NCI-H1105 (cell line): ENCODE measurements at regions not wholly inside any gene's neighbourhood (a gene's known extent, or its start where the extent isn't known, plus 50 kb on each side); places are given as distances from the start of the nearest gene placed in this dataset.

ENCODE experiments used
- DNase-seq: peaks from one replicate; lab custom pipeline; 2025; lab: John Stamatoyannopoulos, UW

DNA sequence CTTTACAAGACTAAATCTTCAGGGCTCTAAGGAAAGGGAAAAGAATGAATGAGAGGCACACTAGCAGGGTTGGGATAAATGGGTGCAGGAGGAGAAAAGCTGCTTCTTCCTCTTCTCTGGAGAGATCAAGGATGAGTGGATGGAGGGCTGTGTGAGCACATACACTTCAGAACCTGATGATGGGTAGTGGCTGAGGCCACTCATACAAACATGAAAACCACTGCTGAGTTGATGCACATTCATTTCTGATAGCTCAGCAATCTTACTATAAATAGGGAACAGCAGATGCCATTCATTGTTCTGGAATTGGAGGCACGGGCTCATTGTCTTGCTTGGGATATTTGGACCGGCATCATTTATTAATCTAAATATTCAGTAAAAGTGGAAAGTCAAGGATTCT is 152.4 kb upstream of the KCTD1 start:
- no peak for DNase-seq

DNA sequence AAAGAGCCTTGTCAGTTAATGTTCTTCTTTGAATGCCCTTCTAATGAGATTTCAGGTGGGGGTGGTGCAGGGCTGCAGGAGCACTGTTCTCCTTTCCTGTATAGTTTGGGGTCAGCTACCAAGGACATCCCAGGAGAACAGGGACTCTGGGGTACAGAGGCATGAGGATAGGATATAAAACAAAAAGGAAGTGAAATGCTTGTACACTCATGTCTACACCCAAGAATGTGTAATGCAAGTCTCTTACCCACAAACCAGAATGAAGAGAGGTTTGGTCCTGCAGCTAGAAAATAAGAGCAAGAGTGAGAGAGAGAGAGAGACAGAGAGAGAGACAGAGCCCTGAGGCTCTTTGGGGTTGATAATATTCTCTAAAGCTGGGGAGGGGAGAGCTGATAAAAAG is 151.8 kb upstream of the KCTD1 start:
- DNase-seq: no peak

DNA sequence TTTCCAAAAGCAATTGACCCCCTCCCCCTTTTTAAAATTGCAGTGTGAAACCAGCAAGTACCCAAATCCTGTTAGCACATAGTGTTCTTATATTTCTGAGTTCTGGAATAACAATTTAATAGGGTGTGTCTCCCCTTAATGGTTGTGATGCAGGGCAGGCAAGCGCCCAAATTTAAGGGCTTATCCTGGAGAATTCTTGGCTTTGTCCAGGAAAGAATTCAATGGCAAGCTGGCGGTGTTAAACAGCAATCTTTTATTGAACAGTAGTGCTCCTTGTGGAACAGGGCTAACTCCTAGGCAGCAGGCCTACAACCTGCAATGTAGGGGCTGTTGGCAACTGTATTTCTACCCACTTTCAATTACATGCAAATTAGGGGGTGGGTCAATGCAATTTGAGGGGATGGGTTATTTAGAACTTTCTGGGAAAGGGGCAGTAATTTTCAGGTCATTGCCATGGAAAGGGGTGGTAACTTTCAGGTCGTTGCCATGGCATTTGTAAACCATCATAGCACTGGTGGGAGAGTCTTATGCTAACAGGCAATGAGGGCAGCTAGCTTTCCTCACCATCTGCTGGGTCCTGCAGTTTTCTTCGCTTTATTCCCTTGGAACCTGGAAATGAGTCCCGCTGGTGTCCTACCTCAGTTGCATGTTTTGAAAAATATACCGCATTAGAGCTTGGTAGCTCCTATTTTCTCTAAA is 149.0 kb upstream of the KCTD1 start:
- DNase-seq: no peak

DNA sequence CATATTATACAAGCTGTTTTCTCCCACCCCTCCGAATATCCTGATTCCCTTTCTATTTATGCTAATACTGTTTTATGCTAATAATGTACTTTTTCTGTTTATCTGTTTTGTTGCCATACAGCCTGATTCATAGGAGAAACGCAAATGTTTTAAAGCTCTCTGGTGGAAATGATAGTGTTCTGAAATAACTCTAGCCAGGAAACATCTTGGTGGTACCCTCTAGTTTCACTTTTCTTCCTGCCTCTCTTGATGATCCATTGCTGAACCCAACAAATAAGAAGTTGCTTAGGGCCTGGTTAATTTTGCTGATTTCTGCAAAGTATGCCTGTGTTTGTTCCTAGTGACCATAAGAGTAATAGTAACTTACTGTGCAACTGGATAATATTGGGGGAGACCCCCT is 148.4 kb upstream of the KCTD1 start:
- no peak for DNase-seq

DNA sequence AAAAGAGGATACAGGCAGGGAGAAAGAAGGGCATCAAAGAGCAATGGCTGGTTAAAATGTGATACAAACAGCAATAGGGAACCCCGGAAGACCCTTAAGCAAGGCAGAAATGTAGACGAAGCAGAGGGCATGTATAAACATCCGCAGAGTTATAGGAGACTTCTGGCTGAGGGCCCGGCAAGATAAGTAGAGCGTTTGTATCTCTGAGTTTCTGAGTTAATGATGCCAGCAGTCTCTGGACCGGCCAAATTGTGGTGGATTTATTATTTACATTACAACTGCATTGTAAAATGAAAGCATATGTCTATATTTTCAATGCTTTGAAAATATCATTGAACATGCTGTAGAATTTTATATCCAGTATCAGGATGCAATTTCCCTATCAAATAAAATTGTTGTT is 148.0 kb upstream of the KCTD1 start:
- DNase-seq: no peak

DNA sequence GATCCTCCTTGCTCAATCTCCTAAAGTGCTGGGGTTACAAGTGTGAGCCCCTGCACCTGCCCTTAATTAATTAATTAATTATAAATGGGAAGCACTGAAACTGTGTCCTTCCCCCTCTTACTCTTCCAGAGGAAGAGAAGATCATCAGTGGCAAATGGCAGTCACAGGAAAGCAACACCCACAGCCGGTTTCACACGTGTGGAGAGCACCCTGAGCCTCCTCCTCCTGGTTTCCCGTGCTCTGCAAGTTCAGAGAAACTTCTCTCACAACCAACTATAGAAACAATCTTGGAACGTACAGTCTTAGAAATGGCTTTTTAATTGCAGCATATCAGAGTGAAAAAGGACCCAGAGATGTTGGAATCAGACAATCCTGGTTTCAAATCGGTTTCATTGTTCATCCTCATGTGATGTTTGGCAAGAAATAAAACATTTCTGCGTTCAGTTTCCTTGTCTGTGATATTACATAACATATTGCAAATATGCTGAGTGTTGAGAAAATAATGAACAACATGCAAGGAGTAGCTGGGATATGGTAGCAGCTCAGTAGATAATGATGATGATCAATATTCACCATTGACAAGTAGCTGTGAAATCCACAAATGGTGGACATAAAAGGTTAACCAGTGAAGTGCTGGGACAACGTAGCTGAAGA is 141.0 kb upstream of the KCTD1 start:
- no peak for DNase-seq

DNA sequence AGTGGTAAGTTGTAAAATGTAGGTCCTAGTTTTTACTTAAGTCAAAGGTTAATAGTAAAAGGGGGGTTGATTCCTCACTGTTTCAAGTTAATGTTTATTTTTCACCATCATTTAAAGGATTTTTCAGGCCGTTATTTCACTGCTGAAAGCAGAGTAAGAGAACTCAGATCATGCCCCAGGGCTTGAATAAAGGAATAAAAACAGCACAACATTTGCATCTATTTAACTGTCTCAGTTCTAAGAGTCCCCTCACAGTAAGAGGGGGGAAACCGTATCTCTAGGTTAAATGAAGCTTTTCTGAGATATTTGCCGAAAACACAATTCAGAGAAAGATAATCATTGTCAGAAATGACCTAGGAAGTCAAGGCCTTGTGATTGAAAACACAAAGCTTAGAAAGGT is 138.2 kb upstream of the KCTD1 start:
- no peak for DNase-seq

DNA sequence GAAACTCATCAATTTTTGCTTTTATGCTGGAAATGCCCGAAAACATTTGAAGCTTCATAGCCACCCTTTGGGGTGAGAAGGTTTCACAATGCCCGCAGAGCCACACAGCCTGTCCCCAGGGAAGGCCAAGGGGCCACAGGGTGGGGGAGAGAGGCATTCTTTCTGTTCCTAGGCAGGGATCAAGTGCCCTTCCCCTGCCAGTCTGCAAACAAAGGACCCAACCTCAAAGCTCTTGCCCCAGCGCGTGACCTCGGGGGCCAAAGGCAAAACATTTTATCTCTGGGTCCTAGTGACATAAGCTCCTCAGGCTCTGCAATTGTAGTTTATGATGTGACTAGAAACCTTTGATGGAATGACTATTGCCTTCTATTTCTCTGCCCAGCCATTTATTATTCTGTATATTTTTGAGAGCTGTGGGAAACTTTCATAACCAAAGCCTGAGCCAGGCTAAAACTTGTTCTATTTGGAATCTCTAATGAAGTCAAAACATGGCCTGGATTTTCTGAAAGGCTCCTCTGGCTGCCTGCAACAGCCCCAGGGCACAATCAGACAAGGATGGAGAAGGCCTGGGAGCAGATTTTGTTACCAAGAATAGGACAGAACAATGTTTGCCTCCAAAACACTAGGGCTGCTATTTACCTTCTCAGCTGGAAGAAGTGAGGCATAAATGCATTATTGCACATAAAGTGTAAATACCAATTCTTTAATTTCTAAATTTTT is 137.2 kb upstream of the KCTD1 start:
- no peak for DNase-seq

DNA sequence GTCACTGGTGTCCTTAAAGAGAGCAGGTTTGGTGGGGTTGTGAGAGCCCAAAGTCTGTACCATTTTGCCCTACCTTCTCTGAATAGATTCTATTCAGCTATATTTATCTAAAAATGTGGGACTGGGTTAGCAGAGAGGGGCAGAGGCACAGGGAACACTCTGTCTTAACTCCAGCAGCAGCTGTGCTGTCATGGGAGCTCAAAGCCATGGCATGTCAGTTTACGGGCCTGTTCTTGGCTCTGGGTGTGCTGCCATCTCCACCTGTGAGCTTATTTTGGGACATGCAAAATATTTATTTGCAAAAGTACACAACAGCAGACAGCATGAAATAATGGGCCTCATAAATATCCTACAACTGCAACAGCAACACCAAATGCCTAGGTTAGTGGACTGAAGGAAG is 129.6 kb upstream of the KCTD1 start:
- DNase-seq: no peak

DNA sequence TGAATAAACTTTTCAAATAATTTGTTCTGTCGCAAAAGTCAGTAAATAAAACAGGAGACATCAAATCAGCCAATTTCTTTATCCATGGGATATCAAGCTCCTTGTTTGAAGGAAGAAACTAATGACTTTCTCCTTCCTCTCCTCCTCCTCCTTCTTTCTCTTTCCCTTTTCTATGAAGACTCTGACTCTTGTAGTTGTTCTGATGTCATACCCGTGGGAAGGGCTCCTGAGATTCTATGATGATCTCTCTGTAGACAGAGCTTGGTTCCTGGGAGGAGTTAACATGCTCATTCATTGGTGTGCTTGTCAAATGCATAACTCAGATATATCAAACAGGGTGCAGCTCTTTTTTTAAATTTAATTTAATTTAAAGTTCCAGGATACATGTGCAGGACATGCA is 118.7 kb upstream of the KCTD1 start:
- no peak for DNase-seq

DNA sequence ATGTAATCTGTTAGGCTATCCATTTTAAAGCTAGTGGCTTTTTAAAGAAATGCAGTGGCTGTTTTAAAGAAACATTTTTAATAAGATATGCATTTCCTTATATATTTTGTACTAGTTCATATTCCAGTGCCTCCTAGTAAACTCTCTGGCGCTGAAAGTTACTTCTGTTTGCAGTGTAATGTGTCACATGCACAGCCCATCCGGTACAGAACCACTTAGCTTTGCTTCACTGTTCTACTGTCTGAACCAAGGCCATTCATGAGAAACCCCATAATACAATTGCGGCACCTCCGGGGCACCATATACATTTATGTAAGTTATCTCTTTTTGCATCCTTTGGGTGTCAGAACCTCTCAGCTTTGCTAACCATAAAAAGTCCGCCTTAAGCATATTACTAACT is 114.6 kb upstream of the KCTD1 start:
- DNase-seq: no peak

DNA sequence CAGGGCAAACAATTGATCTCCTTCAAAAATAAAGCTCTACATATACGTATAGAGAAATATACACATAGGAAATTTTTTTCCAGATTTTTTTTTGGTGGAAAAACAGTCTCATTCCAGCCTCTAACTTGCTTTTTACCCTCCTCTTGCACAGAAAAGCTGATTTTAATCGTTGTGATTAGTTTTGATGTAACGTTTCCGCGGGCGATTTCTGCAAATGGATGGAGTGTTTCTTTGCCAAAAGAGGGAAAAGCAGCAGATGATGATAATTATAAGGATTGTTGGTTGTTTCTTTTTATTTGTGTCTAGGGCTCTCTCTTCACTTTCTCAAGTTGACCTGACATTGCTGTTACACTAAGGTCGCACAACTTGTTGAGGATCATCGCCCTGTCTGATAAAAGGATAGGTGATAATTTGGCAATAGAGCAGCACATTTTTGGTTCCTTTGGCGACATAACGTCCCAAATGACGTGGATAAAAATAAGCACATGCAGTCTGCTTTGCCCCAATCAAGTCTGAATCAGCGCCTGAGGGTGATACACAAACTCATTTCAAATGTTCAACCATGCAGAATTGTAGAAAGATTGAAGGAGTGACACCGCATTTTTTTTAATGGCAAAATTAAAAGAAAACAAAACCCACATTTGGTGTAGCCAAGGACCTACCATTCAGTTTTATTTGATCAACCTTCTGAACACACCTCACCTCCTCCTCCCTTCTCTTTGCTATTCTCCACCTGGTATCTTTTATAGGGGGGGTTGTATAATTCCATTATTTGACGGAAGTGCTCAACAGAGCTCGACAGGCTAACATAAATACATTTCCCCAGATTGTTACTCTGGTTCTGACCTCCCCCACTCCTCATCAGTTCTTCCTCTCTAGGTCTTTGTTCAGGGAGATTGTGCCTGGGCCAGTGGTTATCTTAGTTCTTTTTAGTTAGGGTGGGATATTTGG is 109.6 kb upstream of the KCTD1 start:
- no peak for DNase-seq

DNA sequence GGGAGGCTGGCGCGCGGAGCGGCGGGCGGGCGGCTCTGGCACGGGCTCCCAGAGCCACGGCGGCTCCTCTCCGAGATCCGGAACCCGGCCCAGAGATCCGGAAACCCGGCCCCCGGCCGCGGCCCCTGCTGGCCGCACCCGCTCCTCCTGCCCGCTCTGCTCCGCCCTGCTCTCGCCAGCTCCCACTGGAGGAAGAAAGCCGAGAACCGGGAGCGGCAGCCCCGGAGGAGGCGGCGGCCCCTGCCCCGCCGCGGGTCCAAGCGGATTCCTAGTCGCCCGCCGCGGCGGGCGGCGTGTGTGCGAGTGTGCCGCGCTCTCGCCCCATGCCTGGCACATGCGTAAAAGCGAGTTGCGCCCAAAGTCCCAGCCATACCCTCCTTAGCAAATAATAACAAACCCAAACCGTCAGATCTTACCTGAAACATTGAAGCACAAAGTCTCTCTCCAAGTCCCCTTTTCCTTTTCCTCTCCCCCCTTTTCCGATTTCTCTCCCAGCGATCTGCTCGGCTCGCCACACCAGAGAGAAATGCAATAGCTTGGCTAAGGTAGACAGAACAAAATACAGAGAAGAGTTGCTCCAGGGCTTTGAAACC is 108.7 kb upstream of the KCTD1 start:
- DNase-seq: peak; percentile 52

DNA sequence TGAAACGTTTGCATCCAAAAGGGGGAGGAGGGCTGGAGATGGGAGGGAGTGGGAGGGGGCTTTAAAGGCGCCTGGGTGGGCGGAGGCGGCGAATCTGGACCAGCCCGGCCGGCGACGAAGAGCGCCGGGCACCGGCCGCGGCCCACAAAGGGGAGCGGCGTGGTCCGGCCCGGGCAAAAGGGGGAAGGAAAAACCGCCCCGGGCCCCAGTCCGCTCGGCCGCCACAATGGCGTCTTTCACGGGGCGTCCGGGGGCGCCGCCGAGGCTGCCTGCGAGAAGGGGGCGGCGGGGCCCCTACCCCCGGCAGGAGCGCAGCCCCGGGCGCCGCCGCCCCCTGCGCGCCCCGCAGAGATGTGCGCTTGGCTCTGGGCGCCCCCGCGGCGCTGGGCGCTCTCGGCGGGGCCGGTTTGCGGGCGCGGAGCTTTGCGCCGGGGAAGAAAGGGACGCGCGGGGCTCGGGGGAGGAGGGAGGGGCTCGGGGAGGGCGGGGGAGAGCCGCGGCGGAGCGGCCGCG is 108.1 kb upstream of the KCTD1 start:
- no peak for DNase-seq

DNA sequence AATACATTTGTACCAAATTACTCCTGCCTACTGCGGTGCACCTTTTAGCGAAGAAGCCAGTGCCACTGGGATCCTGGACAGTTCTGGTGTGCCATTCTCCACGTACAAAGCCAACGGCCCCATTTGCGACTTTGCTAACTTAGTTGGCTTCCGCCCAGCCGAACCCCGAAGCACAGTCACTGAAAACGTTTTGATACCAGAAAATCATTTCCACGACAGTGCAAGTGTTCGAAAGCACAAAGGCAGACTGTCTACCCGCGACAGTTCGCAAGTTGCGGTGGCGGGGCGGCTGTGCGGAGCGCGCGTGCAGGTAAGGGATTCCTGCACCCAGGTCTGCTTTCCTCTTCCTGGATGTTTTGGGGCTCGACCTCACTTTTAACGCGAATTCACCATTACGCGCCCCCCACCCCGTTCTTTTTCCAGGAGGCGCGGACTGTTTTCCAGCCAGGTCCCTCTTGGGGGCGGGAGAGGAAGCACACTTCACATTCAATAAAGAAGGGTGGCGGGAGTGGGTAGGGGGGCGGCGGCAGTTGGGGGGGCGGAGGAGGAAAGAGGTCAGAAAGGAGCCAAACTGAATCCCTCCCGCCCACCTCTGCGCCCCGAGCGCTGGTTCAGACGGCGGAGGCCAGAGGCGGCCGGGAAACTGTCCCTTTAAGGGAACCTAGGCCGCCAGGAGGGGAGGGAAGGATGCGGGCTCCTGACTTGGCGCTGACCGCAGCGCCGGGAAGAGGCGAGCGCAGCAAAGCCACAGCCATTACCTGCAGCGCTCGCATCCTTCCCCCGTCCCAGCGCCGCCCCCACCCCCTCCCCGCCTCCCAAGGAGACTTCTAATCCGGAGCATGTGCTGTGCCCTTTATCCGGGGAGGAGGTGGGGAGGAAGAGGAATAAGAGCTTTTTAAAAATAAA is 107.4 kb upstream of the KCTD1 start:
- peak; percentile 46 for DNase-seq

DNA sequence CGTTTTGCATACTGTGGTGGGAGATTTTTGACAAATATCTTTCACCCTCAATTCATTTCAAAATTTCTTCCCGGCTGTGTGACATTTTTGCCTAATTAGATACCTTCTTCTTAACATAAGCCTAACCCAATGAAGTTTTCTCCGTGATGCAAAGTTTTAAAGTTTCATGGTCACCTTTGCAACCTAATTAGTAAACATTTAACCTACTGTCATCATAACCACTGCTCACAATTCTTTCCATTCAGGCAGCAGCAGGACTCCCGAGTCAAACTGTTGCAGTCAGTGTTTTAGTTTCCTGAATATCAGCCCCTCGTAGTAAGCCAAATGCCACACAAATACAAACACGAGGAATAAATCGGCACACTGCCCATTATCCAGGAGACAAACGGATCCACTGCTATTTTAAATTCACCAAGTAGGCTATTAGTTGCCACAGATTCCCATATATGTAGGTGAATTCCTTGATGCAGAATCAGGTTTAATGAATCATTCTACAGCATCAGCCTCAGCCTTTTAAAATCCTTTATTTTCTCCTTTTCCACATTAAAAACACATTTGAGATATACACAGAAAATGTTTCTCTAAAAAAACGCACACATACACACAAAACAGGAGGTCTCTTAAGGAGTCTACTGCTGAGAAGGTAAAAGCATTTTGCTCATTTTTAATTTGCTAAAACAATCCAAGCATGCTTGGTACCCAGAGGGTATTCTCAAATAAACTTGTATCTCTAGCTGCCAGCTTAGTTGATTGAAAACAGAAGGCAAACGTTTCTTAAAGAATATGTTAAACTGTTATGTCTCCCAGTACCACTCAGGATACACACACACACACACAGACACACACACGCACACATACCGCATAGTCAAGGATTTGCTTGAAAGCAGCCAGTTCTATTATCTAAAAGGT is 106.5 kb upstream of the KCTD1 start:
- DNase-seq: no peak

DNA sequence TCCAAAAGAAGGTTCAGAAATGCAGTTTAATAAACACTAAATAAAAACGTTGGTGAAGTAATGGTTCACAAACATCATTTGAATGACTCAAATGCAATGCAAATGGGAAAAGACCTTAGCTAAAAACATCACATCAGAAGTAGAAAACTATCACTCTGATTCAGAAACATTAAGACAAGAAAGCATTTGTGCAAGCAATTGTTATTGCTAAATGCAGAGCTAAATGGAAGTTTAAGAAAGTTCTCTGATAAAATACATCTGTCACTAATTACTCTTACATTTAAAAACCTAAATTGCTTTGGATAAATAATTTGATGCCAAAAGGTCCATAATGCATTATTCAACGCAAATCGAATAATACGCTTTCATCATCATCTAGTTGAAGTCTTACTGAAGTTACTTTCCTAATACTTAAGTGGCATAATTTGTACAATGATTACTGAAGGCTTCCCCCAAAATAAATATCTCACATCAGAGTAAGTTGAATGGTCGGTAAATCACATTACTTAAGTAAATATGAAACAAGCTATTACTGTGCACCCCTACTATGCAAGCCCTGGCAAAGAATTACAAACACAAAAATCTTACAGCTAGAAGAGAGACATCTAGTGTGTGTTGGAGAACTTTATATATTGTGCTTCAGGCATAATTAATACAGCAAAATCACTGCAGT is 105.7 kb upstream of the KCTD1 start:
- no peak for DNase-seq

DNA sequence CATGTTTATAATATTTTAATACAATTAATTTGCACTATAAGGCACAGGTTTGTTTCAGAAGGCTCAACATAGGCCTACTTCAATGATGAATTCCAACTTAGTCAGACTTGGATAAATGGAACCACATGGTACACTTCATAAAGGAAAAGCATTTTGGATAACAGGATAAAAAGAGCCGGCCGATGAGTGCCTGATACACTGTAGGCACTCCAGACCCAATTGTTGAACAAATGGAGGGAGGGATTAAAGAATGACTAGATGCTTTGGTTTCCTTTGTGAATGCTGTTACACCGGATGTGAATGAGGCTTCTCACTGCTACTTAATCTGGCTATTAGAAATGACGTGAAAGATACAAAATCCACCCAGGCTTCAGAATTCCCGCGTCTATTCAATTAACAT is 104.1 kb upstream of the KCTD1 start:
- DNase-seq: no peak
